Left ventricle myocardium inferior (tissue), 1 donor: ENCODE measurements at regions not wholly inside any gene's neighbourhood (a gene's known extent, or its start where the extent isn't known, plus 50 kb on each side); places are given as distances from the start of the nearest gene placed in this dataset.

ENCODE experiments used
- DNase-seq: peaks from one replicate; pipeline ENCODE4 v3.0.0-alpha.2; 2020
- H3K27ac ChIP-seq: fragments of 200-600 bp; replicated peaks from 2 replicates; pipeline ENCODE4 v1.8.0; 2021
- H3K27me3 ChIP-seq: fragments of 200-600 bp; 2 replicates; pipeline ENCODE4 v1.8.0; 2021; ENCODE audit warnings: low read depth
- H3K36me3 ChIP-seq: fragments of 200-600 bp; 2 replicates; pipeline ENCODE4 v1.8.0; 2021
- H3K4me1 ChIP-seq: fragments of 200-600 bp; 2 replicates; pipeline ENCODE4 v1.8.0; 2021
- H3K4me3 ChIP-seq: fragments of 200-600 bp; 2 replicates; pipeline ENCODE4 v1.8.0; 2021; ENCODE audit warnings: mild to moderate bottlenecking, moderate library complexity
- H3K9me3 ChIP-seq: fragments of 200-600 bp; replicated peaks from 2 replicates; pipeline ENCODE4 v1.8.0; 2021
- intact Hi-C: fragments of 100-400 bp; cut with micrococcal nuclease; formaldehyde crosslinking; loops from one replicate; pipeline ENCODE4 v1.11.0; 2022
- TF ChIP-seq, protein P1 (sequence below): fragments of 200-600 bp; IDR thresholded peaks from 2 replicates; pipeline ENCODE4 v1.8.0; 2021; ENCODE audit warnings: antibody characterized with exemption, mild to moderate bottlenecking, borderline replicate concordance
- donor health status: DM: no; HTN: yes; CAD: no; lungs with severe emphysema.

DNA sequence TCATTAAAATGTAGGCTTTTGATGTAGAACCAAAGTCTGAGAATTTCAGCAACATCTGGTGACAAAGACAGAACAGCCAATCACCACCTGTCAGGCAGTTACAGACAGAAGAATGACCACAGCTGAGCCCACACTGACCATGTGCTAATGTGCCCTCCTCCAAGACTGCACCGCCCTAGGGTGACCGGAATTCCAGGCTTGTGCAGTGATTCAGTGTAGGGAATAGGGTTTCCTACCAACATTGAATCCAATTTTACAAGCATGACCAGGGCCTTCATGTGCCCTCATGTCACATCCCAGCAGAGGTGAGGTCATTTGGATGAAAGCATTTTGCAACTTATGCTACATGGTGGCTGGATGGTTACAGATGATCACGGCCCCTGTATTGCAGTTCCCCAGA, 412.5 kb downstream of the SOX2 start:
- intact Hi-C loops, result no loop called here
- Histone ChIP-seq H3K4me3 (no peak overlapping the region), H3K27ac (no peak overlapping the region), H3K27me3 (no peaks in the 10 kb centered on the region), H3K36me3 (no peaks in the 10 kb centered on the region), H3K9me3 (no peaks in the 10 kb centered on the region), H3K4me1 (no peaks in the 10 kb centered on the region)
- TF ChIP-seq, protein P1, sequence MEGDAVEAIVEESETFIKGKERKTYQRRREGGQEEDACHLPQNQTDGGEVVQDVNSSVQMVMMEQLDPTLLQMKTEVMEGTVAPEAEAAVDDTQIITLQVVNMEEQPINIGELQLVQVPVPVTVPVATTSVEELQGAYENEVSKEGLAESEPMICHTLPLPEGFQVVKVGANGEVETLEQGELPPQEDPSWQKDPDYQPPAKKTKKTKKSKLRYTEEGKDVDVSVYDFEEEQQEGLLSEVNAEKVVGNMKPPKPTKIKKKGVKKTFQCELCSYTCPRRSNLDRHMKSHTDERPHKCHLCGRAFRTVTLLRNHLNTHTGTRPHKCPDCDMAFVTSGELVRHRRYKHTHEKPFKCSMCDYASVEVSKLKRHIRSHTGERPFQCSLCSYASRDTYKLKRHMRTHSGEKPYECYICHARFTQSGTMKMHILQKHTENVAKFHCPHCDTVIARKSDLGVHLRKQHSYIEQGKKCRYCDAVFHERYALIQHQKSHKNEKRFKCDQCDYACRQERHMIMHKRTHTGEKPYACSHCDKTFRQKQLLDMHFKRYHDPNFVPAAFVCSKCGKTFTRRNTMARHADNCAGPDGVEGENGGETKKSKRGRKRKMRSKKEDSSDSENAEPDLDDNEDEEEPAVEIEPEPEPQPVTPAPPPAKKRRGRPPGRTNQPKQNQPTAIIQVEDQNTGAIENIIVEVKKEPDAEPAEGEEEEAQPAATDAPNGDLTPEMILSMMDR, result no peak
- no peak for DNase-seq

DNA sequence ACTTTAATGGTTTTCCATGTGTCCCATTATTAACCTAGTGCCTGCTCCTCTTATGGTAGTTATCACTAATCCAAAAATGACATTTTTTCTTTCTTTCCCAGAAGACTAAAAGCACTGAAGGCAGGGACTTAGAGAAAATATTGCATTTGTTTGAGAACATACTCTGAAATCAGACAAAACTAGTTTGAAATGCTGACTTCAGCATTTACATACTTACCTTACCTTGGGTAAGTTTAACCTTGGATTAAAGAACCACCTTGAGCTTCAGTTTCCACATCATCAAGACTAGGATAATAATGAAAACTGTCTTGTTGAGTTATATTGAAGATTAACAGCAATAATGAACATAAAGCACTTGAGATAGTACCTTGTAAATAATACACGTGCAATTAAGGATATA, 413.0 kb downstream of the SOX2 start:
- DNase-seq, result no peak
- intact Hi-C loops, result no loop called here
- no peaks in the 10 kb centered on the region for H3K36me3 ChIP-seq
- no peak overlapping the region for H3K27ac ChIP-seq
- TF ChIP-seq, protein P1, result no peak
- H3K4me3 ChIP-seq, result no peak overlapping the region
- no peaks in the 10 kb centered on the region for H3K4me1 ChIP-seq
- H3K9me3 ChIP-seq, result no peaks in the 10 kb centered on the region
- peaks cover 3% of the 10 kb centered on the region for H3K27me3 ChIP-seq

DNA sequence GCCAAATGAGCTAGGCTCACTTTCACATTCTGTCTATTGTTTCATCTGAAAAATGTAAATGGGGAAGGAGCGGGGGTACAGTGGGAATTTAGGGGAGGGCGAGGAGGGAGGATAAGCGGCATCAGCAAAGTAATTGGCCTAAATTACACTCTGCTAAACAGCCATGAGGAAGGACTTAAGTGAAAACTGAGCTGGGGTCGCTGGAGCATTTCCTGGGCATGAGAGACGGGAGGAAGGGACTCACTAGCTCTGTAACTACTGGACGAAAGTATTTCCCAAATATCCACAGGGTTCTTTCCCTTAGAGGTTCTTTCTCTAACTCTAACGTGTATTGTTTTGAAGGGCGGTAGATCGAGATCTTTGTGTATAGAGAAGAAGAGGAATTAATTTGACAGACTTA, 418.0 kb downstream of the SOX2 start:
- Histone ChIP-seq H3K27ac (no peak overlapping the region), H3K27me3 (peaks cover 5% of the 10 kb centered on the region), H3K4me1 (no peaks in the 10 kb centered on the region), H3K9me3 (no peaks in the 10 kb centered on the region), H3K36me3 (no peaks in the 10 kb centered on the region), H3K4me3 (no peak overlapping the region)
- TF ChIP-seq, protein P1, result no peak
- intact Hi-C loops, result no loop called here
- DNase-seq, result no peak

GRCh38 chr3:182133752-182134151, 422.0 kb downstream of the SOX2 start:
- intact Hi-C loops, result no loop called here
- no peaks in the 10 kb centered on the region for H3K36me3 ChIP-seq

GRCh38 chr3:182135056-182135455, 423.3 kb downstream of the SOX2 start:
- TF ChIP-seq, protein P1, result no peak
- no peak overlapping the region for H3K27ac ChIP-seq
- no peaks in the 10 kb centered on the region for H3K4me1 ChIP-seq
- DNase-seq, result no peak
- H3K27me3 ChIP-seq, result no peaks in the 10 kb centered on the region
- intact Hi-C loops, result no loop called here
- no peaks in the 10 kb centered on the region for H3K9me3 ChIP-seq
- no peak overlapping the region for H3K4me3 ChIP-seq
- no peaks in the 10 kb centered on the region for H3K36me3 ChIP-seq

More at GRCh38 chr3:182133752-182134151, 422.0 kb downstream of the SOX2 start:
- no peak for DNase-seq
- Histone ChIP-seq H3K27ac (no peak overlapping the region), H3K4me1 (no peaks in the 10 kb centered on the region), H3K4me3 (no peak overlapping the region), H3K27me3 (peaks cover 5% of the 10 kb centered on the region), H3K9me3 (no peaks in the 10 kb centered on the region)
- TF ChIP-seq, protein P1, result no peak
